ENCODE measurements at regions not wholly inside any gene's neighbourhood (a gene's known extent, or its start where the extent isn't known, plus 50 kb on each side); places are given as distances from the start of the nearest gene placed in this dataset.

- TF ChIP-seq SUPT5H (IDR thresholded peaks at IDR 0.05): 0 out of 2 replicates have a peak, but pooled peaks have one; percentile 58
- TF ChIP-seq TCF7 (IDR thresholded peaks at IDR 0.05; ENCODE audit: borderline replicate concordance): no peak
- no peak for TF ChIP-seq ZFP30 (CRISPR knock-in tag; IDR thresholded peaks at IDR 0.05; ENCODE audit: borderline replicate concordance)
- no peak for TF ChIP-seq ZNF785 (CRISPR knock-in tag; IDR thresholded peaks at IDR 0.05)
- TF ChIP-seq XRCC3 (IDR thresholded peaks at IDR 0.05): no peak
- peak; percentile 92 for TF ChIP-seq POU5F1 (IDR thresholded peaks at IDR 0.05; ENCODE audit: borderline replicate concordance, low read depth, low read length, partially characterized antibody)
- TF ChIP-seq ZBTB7A (IDR thresholded peaks at IDR 0.05; ENCODE audit: borderline replicate concordance, control insufficient read depth, low read depth, low read length): peak; percentile 62; the same call in 1 of the 2 replicates
- no peak for TF ChIP-seq NFATC3 (IDR thresholded peaks at IDR 0.05)
- TF ChIP-seq EGR1 (conservative IDR thresholded peaks at IDR 0.05): peak; percentile 68
- TF ChIP-seq ZBTB34 (CRISPR knock-in tag; IDR thresholded peaks at IDR 0.05): no peak
- TF ChIP-seq RAD21 (CRISPR knock-in tag; conservative IDR thresholded peaks at IDR 0.05 in 1 of 2, IDR thresholded peaks at IDR 0.05 in 1 of 2): no peak
- no peak for TF ChIP-seq HNRNPUL1 (IDR thresholded peaks at IDR 0.05; ENCODE audit: low read length)
- TF ChIP-seq SP1 (CRISPR knock-in tag; IDR thresholded peaks at IDR 0.05): no peak
- TF ChIP-seq TCF7L2 (IDR thresholded peaks at IDR 0.05; ENCODE audit: low read depth, low read length): no peak
- TF ChIP-seq HDAC1 (IDR thresholded peaks at IDR 0.05): 0 out of 4 replicates have a peak, but pooled peaks of 1 of the 2 experiments have one; percentile 43
- TF ChIP-seq C11orf30 (IDR thresholded peaks at IDR 0.05; ENCODE audit: low read depth): peak; percentile 53
- TF ChIP-seq ZHX1 (conservative IDR thresholded peaks at IDR 0.05; ENCODE audit: low read length): no peak
- peak; percentile 26; the same call in 1 of the 2 replicates for TF ChIP-seq CC2D1A (IDR thresholded peaks at IDR 0.05)
- no peak for TF ChIP-seq JUN (IDR thresholded peaks at IDR 0.05; ENCODE audit: borderline replicate concordance, low read depth, low read length)
- no peak for TF ChIP-seq JUN (CRISPR knock-in tag; IDR thresholded peaks at IDR 0.05; ENCODE audit: borderline replicate concordance)
- TF ChIP-seq TOE1 (IDR thresholded peaks at IDR 0.05; ENCODE audit: borderline replicate concordance): peak; percentile 83
- TF ChIP-seq TOE1 (CRISPR knock-in tag; IDR thresholded peaks at IDR 0.05; ENCODE audit: borderline replicate concordance, low read depth): no peak
- no peak for TF ChIP-seq ZNF282 (CRISPR knock-in tag; IDR thresholded peaks at IDR 0.05)
These were observed 2925.9 kb upstream of the OR11H1 start (continued) for GRCh38 chr22:12601870-12602779.
